ENCODE measurements at regions not wholly inside any gene's neighbourhood (a gene's known extent, or its start where the extent isn't known, plus 50 kb on each side); places are given as distances from the start of the nearest gene placed in this dataset.

DNA sequence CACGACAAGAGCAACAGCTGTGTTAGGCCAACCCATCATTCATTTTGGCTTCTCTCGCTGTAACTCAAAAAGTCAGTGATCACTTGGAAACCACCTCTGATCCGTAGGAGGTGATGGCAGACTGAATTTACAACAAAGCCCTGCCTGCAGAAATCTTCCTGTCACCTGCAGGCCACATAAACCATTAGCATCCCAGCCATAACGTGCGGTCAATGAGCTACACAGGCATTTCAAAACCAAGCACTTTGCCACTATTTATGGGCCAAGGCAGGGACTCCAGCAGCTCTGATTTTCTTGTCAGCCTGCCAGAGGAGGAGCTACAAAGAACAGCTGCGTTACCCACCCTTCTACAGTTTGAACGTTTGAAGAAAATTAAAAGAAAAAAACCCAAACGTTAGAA, 228.1 kb upstream of the PPARGC1A start:
- Mint-ChIP-seq H3K27me3 (ENCODE audit: low read depth) (peaks cover 6% of the 10 kb centered on the region; the same call in 1 of the 2 replicates), H3K9me3 (peaks cover 4% of the 10 kb centered on the region; the same call in 1 of the 2 replicates), H3K27ac (no peak overlapping the region), H3K4me3 (no peak overlapping the region), H3K4me1 (peaks cover 12% of the 10 kb centered on the region), H3K36me3 (no peaks in the 10 kb centered on the region)
- DNase-seq (ENCODE audit: low spot score) = no peak
- TF ChIP-seq, protein P1, sequence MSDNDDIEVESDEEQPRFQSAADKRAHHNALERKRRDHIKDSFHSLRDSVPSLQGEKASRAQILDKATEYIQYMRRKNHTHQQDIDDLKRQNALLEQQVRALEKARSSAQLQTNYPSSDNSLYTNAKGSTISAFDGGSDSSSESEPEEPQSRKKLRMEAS (CRISPR knock-in tag; IDR thresholded peaks at IDR 0.05) = no peak
- TF ChIP-seq TEAD1 (CRISPR knock-in tag; IDR thresholded peaks at IDR 0.05) (no peak), NR2C2 (CRISPR knock-in tag; IDR thresholded peaks at IDR 0.05) (no peak), ZNF263 (CRISPR knock-in tag; IDR thresholded peaks at IDR 0.05; ENCODE audit: low read depth) (no peak), CREB1 (CRISPR knock-in tag; IDR thresholded peaks at IDR 0.05) (no peak), HMGA2 (CRISPR knock-in tag; IDR thresholded peaks at IDR 0.05) (no peak), ZNF219 (CRISPR knock-in tag; IDR thresholded peaks at IDR 0.05; ENCODE audit: borderline replicate concordance) (no peak), TP53 (CRISPR knock-in tag; IDR thresholded peaks at IDR 0.05) (no peak), TEAD4 (CRISPR knock-in tag; IDR thresholded peaks at IDR 0.05) (no peak), JAZF1 (CRISPR knock-in tag; IDR thresholded peaks at IDR 0.05) (no peak)
- TF ChIP-seq, protein P2, sequence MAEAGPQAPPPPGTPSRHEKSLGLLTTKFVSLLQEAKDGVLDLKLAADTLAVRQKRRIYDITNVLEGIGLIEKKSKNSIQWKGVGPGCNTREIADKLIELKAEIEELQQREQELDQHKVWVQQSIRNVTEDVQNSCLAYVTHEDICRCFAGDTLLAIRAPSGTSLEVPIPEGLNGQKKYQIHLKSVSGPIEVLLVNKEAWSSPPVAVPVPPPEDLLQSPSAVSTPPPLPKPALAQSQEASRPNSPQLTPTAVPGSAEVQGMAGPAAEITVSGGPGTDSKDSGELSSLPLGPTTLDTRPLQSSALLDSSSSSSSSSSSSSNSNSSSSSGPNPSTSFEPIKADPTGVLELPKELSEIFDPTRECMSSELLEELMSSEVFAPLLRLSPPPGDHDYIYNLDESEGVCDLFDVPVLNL (CRISPR knock-in tag; IDR thresholded peaks at IDR 0.05; ENCODE audit: borderline replicate concordance, low read depth) = no peak
- TF ChIP-seq, protein P3, sequence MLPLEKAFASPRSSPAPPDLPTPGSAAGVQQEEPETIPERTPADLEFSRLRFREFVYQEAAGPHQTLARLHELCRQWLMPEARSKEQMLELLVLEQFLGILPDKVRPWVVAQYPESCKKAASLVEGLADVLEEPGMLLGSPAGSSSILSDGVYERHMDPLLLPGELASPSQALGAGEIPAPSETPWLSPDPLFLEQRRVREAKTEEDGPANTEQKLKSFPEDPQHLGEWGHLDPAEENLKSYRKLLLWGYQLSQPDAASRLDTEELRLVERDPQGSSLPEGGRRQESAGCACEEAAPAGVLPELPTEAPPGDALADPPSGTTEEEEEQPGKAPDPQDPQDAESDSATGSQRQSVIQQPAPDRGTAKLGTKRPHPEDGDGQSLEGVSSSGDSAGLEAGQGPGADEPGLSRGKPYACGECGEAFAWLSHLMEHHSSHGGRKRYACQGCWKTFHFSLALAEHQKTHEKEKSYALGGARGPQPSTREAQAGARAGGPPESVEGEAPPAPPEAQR (CRISPR knock-in tag; IDR thresholded peaks at IDR 0.05) = no peak
- TF ChIP-seq, protein P4, sequence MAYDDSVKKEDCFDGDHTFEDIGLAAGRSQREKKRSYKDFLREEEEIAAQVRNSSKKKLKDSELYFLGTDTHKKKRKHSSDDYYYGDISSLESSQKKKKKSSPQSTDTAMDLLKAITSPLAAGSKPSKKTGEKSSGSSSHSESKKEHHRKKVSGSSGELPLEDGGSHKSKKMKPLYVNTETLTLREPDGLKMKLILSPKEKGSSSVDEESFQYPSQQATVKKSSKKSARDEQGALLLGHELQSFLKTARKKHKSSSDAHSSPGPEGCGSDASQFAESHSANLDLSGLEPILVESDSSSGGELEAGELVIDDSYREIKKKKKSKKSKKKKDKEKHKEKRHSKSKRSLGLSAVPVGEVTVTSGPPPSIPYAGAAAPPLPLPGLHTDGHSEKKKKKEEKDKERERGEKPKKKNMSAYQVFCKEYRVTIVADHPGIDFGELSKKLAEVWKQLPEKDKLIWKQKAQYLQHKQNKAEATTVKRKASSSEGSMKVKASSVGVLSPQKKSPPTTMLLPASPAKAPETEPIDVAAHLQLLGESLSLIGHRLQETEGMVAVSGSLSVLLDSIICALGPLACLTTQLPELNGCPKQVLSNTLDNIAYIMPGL (CRISPR knock-in tag; IDR thresholded peaks at IDR 0.05) = no peak
- CTCF ChIA-PET = interaction anchor here (0.8 kb wide), 1 partner anchor 232 kb away, joined by 3 read pairs; no protein-coding TSS in a partner anchor
- no peak for ATAC-seq
- POLR2A ChIA-PET = no interaction called here

DNA sequence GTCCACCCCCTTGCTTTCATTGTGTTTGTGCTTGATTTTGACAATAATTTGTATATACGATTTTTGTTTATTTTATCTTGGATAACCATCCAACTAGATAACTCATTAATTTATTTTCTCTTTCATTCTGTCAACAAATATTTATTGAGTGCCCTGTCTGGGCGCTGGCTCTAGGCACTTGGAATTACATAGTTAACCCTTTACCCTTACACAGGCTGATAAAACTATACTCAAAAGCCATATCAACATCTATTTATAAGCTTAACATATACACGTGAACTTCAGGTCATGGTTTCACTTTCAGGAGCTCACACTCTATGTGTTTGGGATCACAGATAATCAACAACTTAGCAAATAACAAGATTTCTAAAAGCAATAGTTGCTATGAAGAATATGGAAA, 226.3 kb upstream of the PPARGC1A start:
- POLR2A ChIA-PET = no interaction called here
- H3K36me3 Mint-ChIP-seq = no peaks in the 10 kb centered on the region
- peaks cover 4% of the 10 kb centered on the region; the same call in 1 of the 2 replicates for H3K27me3 Mint-ChIP-seq (ENCODE audit: low read depth)
- TF ChIP-seq NR2C2 (CRISPR knock-in tag; IDR thresholded peaks at IDR 0.05) (no peak), ZNF671 (CRISPR knock-in tag; IDR thresholded peaks at IDR 0.05) (no peak), ETV6 (CRISPR knock-in tag; IDR thresholded peaks at IDR 0.05) (no peak), SMAD4 (CRISPR knock-in tag; IDR thresholded peaks at IDR 0.05) (no peak), ATF1 (CRISPR knock-in tag; IDR thresholded peaks at IDR 0.05) (no peak), TCF7 (CRISPR knock-in tag; IDR thresholded peaks at IDR 0.05; ENCODE audit: low read depth) (no peak), SMAD3 (CRISPR knock-in tag; IDR thresholded peaks at IDR 0.05; ENCODE audit: borderline replicate concordance) (no peak), ESRRA (CRISPR knock-in tag; IDR thresholded peaks at IDR 0.05; ENCODE audit: borderline replicate concordance) (no peak), RORB (CRISPR knock-in tag; IDR thresholded peaks at IDR 0.05) (no peak)
- TF ChIP-seq, protein P5, sequence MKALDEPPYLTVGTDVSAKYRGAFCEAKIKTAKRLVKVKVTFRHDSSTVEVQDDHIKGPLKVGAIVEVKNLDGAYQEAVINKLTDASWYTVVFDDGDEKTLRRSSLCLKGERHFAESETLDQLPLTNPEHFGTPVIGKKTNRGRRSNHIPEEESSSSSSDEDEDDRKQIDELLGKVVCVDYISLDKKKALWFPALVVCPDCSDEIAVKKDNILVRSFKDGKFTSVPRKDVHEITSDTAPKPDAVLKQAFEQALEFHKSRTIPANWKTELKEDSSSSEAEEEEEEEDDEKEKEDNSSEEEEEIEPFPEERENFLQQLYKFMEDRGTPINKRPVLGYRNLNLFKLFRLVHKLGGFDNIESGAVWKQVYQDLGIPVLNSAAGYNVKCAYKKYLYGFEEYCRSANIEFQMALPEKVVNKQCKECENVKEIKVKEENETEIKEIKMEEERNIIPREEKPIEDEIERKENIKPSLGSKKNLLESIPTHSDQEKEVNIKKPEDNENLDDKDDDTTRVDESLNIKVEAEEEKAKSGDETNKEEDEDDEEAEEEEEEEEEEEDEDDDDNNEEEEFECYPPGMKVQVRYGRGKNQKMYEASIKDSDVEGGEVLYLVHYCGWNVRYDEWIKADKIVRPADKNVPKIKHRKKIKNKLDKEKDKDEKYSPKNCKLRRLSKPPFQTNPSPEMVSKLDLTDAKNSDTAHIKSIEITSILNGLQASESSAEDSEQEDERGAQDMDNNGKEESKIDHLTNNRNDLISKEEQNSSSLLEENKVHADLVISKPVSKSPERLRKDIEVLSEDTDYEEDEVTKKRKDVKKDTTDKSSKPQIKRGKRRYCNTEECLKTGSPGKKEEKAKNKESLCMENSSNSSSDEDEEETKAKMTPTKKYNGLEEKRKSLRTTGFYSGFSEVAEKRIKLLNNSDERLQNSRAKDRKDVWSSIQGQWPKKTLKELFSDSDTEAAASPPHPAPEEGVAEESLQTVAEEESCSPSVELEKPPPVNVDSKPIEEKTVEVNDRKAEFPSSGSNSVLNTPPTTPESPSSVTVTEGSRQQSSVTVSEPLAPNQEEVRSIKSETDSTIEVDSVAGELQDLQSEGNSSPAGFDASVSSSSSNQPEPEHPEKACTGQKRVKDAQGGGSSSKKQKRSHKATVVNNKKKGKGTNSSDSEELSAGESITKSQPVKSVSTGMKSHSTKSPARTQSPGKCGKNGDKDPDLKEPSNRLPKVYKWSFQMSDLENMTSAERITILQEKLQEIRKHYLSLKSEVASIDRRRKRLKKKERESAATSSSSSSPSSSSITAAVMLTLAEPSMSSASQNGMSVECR (CRISPR knock-in tag; IDR thresholded peaks at IDR 0.05; ENCODE audit: borderline replicate concordance) = no peak
- TF ChIP-seq, protein P6, sequence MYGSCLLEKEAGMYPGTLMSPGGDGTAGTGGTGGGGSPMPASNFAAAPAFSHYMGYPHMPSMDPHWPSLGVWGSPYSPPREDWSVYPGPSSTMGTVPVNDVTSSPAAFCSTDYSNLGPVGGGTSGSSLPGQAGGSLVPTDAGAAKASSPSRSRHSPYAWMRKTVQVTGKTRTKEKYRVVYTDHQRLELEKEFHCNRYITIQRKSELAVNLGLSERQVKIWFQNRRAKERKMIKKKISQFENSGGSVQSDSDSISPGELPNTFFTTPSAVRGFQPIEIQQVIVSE (CRISPR knock-in tag; IDR thresholded peaks at IDR 0.05; ENCODE audit: borderline replicate concordance) = no peak
- TF ChIP-seq, protein P7, sequence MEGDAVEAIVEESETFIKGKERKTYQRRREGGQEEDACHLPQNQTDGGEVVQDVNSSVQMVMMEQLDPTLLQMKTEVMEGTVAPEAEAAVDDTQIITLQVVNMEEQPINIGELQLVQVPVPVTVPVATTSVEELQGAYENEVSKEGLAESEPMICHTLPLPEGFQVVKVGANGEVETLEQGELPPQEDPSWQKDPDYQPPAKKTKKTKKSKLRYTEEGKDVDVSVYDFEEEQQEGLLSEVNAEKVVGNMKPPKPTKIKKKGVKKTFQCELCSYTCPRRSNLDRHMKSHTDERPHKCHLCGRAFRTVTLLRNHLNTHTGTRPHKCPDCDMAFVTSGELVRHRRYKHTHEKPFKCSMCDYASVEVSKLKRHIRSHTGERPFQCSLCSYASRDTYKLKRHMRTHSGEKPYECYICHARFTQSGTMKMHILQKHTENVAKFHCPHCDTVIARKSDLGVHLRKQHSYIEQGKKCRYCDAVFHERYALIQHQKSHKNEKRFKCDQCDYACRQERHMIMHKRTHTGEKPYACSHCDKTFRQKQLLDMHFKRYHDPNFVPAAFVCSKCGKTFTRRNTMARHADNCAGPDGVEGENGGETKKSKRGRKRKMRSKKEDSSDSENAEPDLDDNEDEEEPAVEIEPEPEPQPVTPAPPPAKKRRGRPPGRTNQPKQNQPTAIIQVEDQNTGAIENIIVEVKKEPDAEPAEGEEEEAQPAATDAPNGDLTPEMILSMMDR (IDR thresholded peaks at IDR 0.05) = no peak

More for the DNA sequence above, 226.3 kb upstream of the PPARGC1A start:
- CTCF ChIA-PET = no interaction called here
- Mint-ChIP-seq H3K4me1 (peaks cover 7% of the 10 kb centered on the region), H3K27ac (no peak overlapping the region), H3K4me3 (no peak overlapping the region), H3K9me3 (peaks cover 4% of the 10 kb centered on the region; the same call in 1 of the 2 replicates)
- ATAC-seq (no peak), DNase-seq (ENCODE audit: low spot score) (no peak)
